AG04450 (cell line): ENCODE measurements at regions not wholly inside any gene's neighbourhood (a gene's known extent, or its start where the extent isn't known, plus 50 kb on each side); places are given as distances from the start of the nearest gene placed in this dataset.

Source experiments
- CTCF ChIA-PET: fragments of 300-600, 350-600 bp; formaldehyde crosslinking; extraction: SDS; loops from one replicate; lab custom pipeline; 2022; ENCODE audit warnings: antibody characterized with exemption, inconsistent platforms; lab: Charles Lee
- POLR2A ChIA-PET: fragments of 350-600 bp; formaldehyde crosslinking; extraction: SDS; loops from one replicate; lab custom pipeline; 2021; ENCODE audit warnings: antibody characterized with exemption, inconsistent platforms; lab: Yijun Ruan, JAX
- DNase-seq: peaks from one replicate; pipeline ENCODE4 v3.0.0-alpha.2; 2011; ENCODE audit warnings: low read depth, low spot score
- H3K27ac ChIP-seq: one replicate; pipeline ENCODE4 v1.5.1; 2012; ENCODE audit warnings: low read depth, low read length, control low read depth
- H3K27me3 ChIP-seq: one replicate; pipeline ENCODE4 v1.6.0; 2012; ENCODE audit warnings: low read length; ENCODE audit not compliant: control insufficient read depth, insufficient read depth
- H3K4me3 ChIP-seq: 2 replicates; pipeline ENCODE4 v1.5.1; 2011; ENCODE audit warnings: mild to moderate bottlenecking, low read depth, low read length, control low read depth
- H3K9me3 ChIP-seq: 2 replicates; pipeline ENCODE4 v1.5.1; 2012; ENCODE audit warnings: low read length; ENCODE audit not compliant: control insufficient read depth, insufficient read depth
- TF ChIP-seq, protein P1 (sequence below): IDR thresholded peaks from 2 replicates; pipeline ENCODE4 v1.5.1; 2011; ENCODE audit warnings: low read depth, low read length, control low read depth, inconsistent platforms

- POLR2A ChIA-PET, result no interaction called here
- DNase-seq, result no peak
- TF ChIP-seq, protein P1, sequence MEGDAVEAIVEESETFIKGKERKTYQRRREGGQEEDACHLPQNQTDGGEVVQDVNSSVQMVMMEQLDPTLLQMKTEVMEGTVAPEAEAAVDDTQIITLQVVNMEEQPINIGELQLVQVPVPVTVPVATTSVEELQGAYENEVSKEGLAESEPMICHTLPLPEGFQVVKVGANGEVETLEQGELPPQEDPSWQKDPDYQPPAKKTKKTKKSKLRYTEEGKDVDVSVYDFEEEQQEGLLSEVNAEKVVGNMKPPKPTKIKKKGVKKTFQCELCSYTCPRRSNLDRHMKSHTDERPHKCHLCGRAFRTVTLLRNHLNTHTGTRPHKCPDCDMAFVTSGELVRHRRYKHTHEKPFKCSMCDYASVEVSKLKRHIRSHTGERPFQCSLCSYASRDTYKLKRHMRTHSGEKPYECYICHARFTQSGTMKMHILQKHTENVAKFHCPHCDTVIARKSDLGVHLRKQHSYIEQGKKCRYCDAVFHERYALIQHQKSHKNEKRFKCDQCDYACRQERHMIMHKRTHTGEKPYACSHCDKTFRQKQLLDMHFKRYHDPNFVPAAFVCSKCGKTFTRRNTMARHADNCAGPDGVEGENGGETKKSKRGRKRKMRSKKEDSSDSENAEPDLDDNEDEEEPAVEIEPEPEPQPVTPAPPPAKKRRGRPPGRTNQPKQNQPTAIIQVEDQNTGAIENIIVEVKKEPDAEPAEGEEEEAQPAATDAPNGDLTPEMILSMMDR, result no peak
- Histone ChIP-seq H3K4me3 (no peak overlapping the region), H3K9me3 (no peaks in the 10 kb centered on the region; the same call in 1 of the 2 replicates), H3K27ac (no peak overlapping the region), H3K27me3 (no peaks in the 10 kb centered on the region)
- CTCF ChIA-PET, result no interaction called here
Measured at GRCh38 chr10:44463511-44464121, 78.7 kb upstream of the CXCL12 start.

DNA sequence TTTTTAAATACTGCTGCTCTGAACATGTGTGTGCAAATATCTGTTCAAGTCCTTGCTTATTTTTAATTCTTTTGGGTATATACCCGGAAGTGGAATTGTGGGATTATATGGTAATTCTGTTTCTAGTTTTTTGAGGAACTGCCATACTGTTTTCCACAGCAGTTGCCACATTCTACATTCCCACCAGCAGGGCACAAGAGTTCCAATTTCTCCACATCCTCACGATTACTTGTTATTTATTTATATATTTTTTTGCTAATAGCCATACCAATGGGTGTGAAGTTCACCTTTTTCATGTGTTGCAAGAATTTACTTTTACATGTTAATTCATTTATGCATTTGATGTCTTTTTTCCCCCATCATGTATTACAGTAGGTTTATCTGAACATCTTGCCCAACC is 79.6 kb upstream of the CXCL12 start:
- TF ChIP-seq, protein P1, result peak; percentile 19
- Histone ChIP-seq H3K4me3 (no peak overlapping the region), H3K9me3 (no peaks in the 10 kb centered on the region; the same call in 1 of the 2 replicates), H3K27ac (no peak overlapping the region), H3K27me3 (no peaks in the 10 kb centered on the region)
- ChIA-PET CTCF (no interaction called here), POLR2A (no interaction called here)
- no peak for DNase-seq

GRCh38 chr10:44465401-44466115 is 80.7 kb upstream of the CXCL12 start:
- ChIA-PET POLR2A (no interaction called here), CTCF (interaction anchor here (1.0 kb wide), 1 partner anchor 392 kb away, joined by 3 read pairs; no protein-coding TSS in a partner anchor)
- H3K27ac ChIP-seq, result no peak overlapping the region
- TF ChIP-seq, protein P1, result no peak
- DNase-seq, result no peak
- no peaks in the 10 kb centered on the region for H3K27me3 ChIP-seq
- H3K9me3 ChIP-seq, result no peaks in the 10 kb centered on the region; the same call in 1 of the 2 replicates
- H3K4me3 ChIP-seq, result no peak overlapping the region

DNA sequence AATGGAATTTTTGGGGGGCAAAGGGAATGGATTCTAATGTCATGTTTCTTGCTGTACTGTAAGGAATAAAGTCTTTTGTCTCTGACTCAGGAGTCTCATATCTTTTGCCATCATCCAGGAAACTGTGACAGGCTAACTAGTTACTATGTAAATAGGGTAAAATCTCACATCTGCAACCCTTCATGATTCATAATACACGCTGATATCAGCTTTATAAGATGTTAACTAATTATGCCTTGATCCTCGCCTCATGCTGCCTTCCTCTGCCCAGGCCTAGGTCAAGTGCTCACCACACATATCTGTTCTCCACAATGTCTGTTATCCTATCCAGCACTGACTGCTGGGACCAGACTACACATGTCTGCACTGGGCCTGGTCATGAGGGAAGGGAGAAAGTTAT is 81.3 kb upstream of the CXCL12 start:
- no peak for DNase-seq
- POLR2A ChIA-PET, result no interaction called here
- no peaks in the 10 kb centered on the region for H3K27me3 ChIP-seq
- CTCF ChIA-PET, result no interaction called here
- TF ChIP-seq, protein P1, result no peak
- no peak overlapping the region for H3K27ac ChIP-seq
- H3K9me3 ChIP-seq, result no peaks in the 10 kb centered on the region; the same call in 1 of the 2 replicates
- no peak overlapping the region for H3K4me3 ChIP-seq

DNA sequence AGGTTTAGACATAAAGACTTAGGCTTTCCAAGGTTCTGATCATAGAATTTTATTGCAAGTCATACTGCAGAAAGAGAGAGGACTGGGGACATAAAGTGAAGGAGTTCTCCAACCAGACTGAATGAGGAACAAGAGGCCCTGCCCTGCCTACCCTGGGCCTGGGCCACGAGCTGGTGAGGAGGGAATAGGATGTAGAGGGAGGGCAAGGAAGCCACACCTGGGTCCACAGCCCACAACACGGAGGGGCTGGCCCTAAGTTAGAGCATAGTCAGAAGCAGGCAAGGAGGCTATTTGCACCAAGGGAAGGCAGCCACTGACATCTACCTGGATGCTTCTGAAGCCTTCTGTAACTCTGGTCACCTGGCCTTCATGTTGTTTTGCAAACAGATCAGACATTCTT is 82.2 kb upstream of the CXCL12 start:
- TF ChIP-seq, protein P1, result no peak
- ChIA-PET POLR2A (no interaction called here), CTCF (no interaction called here)
- no peak overlapping the region for H3K4me3 ChIP-seq
- H3K9me3 ChIP-seq, result no peaks in the 10 kb centered on the region; the same call in 1 of the 2 replicates
- no peak for DNase-seq
- no peaks in the 10 kb centered on the region for H3K27me3 ChIP-seq
- no peak overlapping the region for H3K27ac ChIP-seq
